DOHH2 (cell line): ENCODE measurements at regions not wholly inside any gene's neighbourhood (a gene's known extent, or its start where the extent isn't known, plus 50 kb on each side); places are given as distances from the start of the nearest gene placed in this dataset.

ENCODE experiments used
- EZH2phosphoT487 ChIP-seq: fragments of 200-600 bp; sonication (generic); IDR thresholded peaks from 2 replicates; pipeline ENCODE4 v1.6.1; 2017; ENCODE audit warnings: borderline replicate concordance, mild to moderate bottlenecking, antibody characterized with exemption, low read length, moderate library complexity, mixed read lengths
- TF ChIP-seq, protein P1 (sequence below): fragments of 200-600 bp; sonication (generic); IDR thresholded peaks from one replicate; pipeline ENCODE4 v1.5.1; 2014; ENCODE audit warnings: antibody characterized with exemption, mild to moderate bottlenecking, low read depth, low read length; ENCODE audit not compliant: poor library complexity, severe bottlenecking

DNA sequence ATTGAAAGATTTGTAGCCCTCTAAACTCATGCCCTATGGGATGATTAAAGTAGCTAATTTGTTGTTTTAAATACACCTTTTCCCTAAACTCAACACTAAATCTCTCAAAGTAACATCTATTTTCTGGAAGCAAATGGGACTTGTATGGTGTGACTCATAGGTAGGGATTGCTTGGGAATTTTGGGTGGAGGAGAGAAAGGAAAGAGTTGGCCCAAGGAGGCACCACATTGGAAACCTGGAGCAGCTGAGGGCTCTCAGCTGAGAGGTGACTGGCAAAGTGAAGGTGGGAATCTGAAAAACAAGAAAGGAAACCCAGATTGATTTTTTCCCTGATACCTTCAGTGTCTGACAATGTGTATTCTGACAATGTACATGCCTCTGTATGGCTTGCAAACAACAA is 114.8 kb upstream of the PRICKLE1 start:
- TF ChIP-seq, protein P1, sequence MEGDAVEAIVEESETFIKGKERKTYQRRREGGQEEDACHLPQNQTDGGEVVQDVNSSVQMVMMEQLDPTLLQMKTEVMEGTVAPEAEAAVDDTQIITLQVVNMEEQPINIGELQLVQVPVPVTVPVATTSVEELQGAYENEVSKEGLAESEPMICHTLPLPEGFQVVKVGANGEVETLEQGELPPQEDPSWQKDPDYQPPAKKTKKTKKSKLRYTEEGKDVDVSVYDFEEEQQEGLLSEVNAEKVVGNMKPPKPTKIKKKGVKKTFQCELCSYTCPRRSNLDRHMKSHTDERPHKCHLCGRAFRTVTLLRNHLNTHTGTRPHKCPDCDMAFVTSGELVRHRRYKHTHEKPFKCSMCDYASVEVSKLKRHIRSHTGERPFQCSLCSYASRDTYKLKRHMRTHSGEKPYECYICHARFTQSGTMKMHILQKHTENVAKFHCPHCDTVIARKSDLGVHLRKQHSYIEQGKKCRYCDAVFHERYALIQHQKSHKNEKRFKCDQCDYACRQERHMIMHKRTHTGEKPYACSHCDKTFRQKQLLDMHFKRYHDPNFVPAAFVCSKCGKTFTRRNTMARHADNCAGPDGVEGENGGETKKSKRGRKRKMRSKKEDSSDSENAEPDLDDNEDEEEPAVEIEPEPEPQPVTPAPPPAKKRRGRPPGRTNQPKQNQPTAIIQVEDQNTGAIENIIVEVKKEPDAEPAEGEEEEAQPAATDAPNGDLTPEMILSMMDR: no peak
- TF ChIP-seq EZH2phosphoT487: no peak
